Fibroblast of skin of back (primary cell): ENCODE measurements at regions not wholly inside any gene's neighbourhood (a gene's known extent, or its start where the extent isn't known, plus 50 kb on each side); places are given as distances from the start of the nearest gene placed in this dataset.
"Not testable (repeated sequence)": the region's sequence is repeated elsewhere in the genome, so short reads cannot be mapped to it uniquely, and the experiment has no call there.

Experiments
- DNase-seq: peaks from one replicate; pipeline ENCODE4 v3.0.0-alpha.2; 2013

DNA sequence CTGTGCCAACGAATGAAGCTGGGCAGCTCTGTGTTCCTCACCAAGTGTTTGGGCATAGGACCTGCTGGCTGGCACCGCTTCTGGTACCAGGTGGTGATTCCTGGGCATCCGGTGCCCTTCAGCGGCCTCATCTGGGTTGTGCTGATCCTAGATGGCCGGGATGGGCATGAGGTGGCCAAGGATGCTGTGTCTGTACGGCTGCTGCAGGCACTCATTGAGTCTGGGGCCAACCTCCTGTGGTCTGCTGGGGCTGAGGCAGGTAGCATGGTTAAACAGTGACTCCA, 96.1 kb upstream of the PLEKHM1 start:
- not testable (repeated sequence) for DNase-seq

DNA sequence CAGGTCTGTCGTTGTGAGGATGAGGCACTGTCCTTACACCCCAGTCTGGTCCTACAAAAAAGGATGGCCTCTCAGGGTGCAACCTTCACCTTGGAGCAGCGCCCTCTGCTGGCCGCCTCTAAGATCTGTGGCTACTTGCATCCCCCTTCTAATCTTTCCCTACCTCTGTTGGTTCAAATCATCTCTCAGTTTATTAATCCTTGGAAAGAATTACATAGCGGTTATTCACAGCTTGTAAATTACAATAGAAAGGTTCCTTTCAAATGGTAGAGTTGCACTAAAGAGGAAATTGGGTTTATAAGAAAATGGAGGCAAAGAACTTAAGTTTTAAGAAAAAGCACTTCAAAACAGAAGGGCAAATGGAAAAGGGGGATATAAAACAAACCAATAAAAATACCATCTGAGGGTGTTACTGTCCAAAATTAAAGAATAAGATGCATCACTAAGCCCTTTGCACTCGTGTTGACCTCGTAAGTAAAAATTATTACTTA, 102.0 kb upstream of the PLEKHM1 start:
- peak; percentile 51 for DNase-seq

DNA sequence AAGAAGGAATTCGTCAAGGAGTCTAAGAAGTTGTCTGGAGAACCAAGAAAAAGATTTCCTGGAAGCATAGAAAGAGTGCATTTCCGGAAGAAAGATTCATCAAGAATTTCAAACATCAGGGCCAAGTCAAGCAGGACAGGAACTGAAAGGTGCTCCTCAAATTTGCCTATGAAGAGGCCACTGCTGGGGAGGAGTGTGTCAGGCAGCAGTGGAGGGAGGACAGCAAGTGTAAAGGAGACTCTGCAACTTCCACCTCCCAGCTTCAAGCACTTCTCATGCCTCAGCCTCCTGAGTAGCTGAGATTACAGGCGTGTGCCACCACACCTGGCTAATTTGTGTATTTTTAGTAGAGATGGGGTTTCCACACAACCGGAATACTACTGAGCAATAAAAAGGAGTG, 105.8 kb upstream of the PLEKHM1 start:
- not testable (repeated sequence) for DNase-seq

DNA sequence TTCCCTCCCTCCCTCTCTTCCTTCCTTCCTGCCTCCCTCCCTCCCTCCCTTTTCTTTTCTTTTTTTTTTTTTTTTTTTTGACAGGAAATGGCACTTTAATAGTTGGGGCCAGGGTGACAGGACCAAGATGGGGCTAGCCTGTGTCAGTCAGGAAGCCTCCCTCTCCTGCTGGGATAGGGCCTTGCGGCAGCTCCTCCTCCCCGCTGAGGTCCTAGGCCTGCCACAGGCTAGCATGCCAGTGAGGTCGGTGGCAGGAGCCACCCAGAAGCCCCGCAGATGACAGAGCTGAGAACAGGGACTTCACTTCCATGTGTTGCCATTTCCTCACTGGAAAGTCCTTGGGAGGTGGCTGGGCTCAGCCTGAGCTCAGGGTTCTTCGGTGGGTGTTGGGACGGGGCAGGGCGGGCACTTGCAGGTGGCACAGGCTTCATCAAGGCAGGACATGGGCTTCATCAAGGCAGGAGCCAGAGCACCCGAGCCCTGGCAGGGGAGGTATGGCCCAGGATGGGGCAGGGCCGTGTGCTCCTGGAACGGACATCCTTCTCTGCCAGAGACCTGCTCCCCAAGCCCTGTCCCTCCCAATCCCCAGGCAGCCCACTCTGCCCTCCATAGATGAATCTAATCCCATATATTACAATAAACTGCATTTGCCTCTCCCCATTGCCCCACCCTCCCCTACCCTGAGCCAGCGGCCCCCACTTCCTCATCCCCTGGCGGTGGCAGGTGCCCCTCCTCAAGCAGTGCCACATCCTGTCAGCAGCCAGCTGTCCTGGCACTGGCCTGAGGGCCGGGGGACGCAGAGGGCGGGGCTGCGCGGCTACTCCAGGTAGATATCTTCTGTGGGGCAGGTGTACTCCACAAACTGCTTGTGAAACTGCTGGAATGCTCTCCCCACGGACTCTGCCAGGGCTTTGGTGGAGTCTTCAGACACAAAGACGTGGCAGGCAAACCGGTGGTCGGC, 109.8 kb upstream of the PLEKHM1 start:
- not testable (repeated sequence) for DNase-seq

DNA sequence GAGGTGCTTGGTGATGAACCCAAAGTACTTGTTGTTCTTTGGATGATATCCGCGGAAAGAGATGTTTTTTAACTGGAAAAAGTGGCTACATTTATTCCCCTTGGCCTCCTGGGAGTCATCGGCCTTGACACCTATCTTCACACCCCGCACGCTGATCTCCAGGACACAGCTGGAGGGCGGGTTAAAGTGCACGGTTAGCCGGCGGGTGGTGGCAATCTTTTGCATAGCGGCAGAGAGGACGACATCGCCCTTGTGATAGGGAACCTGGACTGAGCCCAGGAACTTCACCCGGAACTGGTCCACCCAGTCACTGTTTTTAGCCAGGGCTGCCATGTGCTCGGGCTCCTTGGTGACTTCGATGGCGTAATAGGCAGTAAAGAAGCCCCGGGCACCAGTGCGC, 110.5 kb upstream of the PLEKHM1 start:
- DNase-seq = not testable (repeated sequence)

DNA sequence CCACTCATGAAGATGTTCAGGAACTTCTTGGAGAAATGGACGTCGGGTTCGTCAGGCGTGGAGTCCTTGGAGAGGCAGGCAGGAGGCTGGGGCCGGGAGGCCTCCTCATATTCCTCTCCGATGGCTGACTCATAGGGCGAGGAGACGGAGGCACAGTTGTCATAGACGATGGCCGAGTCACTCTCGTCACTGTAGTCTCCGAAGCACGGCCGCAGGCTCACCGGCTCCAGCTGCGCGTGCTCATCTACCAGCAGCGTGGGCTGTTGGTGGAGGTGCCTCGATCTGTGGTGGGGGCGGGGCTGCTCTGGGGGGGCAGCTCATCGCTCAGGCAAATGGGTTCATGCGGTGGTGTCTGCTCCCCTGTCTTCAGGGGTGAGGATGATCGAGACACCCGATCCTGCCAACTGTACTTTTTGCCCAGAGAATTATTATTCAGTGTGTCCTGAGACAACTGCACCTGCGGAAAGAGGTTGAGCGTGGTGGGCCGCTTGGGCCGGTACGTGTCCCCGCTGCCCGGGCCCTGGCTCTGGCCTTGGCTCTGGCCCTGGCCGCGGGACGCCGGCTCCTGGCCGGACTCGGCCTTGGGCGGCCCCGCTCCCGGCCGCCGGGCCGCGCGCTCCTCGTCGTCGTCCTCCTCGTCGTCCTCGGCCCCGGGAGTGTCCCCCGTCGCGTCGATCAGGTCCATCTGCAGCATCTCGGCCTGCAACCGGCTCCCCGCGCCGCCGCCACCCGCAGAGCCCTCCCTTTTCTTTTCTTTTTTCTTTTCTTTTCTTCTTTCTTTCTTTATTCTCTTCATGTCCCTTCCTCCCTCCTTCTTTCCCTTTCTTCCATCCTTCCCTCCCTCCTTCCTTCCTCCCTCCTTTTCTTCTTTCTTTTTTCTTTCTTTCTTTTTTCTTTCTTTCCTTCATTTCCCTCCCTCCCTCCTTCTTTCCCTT, 111.4 kb upstream of the PLEKHM1 start:
- DNase-seq = peak; percentile 41

DNA sequence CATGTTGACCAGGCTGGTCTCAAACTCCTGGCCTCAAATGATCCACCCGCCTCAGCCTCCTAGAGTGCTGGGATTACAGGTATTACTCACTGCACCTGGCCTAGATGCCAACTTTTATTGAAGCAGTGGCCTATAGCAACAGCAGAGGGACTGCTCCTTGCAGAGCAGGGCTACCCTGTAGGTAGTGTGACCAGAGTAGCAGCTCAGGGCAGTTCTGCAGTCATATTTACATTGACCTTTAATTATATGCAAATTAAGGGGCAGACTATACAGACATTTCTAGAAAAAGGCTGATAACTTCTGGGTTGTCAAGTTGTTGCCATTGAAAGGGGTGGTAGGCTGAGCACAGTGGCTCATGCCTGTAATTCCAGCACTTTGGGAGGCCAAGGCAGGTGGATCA, 115.2 kb upstream of the PLEKHM1 start:
- not testable (repeated sequence) for DNase-seq

DNA sequence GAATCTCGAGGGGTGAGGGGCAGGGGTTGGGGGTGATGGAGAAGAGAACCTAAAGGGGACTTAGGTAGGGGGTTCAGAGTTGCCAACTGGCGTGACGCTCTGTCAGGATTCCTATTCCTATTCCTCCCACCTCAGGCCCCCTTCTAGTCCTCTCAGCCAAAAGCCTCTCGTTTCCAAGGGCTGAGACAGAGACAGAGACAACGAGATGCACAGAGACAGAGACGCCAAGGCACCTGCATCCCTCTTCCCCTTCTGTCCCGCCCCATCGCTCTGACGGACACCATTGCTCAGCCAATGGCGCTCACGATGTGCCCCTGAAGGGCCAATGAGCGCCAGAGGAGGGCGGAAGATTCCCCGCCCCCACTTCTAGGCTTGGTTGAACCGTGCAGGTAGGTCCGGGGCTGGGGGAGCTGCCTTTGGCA, 129.5 kb upstream of the PLEKHM1 start:
- not testable (repeated sequence) for DNase-seq

DNA sequence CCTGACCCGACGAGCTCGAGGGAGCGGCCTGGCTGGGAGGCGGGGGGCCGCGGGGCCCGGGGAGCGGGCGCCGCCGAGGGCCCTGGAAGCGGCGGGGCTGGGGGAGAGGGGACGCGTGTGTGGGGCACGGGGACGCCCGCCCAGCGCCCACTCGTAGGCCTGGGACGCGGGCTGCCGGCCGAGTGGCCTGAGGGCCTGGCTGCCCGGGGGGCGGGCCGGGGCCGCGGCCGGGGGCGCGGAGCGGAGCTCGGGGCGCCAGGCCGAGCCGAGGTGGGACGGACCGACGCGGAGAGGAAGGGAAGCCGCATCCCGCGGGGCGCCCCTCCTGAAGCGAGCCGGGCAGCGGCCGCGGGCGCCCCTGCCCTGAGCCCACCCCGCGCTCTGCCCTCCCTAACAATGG, 129.9 kb upstream of the PLEKHM1 start:
- not testable (repeated sequence) for DNase-seq

DNA sequence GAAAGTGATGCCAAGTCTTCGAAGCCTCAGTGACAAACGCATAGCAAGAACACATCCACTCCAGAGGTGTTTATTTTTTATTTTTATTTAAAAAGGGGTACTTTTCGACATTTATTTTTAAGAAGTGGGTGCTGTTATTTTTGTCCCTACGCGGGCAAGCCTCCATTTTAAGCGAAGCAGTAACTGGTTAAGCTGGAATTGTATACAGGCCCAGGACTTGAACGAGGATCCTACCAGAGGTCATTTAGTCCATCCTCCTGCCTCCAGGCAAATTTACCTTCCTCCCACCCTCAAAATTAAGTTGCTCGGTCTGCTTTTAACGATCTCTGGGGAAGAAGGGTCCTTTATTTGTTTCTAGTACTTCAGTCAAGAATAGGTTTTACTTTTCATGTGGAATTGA, 130.6 kb upstream of the PLEKHM1 start:
- not testable (repeated sequence) for DNase-seq

DNA sequence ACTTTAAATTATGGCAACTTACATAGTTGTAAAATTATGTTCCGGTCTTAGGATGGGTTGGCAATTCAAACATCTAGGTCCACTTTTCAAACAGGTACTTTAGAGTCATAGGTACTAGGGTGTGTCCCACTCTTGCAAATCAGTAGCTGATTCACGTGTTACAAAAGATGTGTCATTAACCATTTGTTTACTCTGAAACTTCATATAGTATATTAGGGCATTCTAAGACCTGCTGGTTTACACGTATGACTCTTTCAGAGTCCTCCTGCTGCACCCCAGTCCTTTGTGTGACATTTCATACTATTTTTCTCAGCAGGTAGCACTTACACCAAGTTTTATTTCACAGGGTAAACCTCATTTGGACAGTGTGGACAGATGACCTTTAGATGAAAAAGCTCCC, 131.8 kb upstream of the PLEKHM1 start:
- DNase-seq = not testable (repeated sequence)

DNA sequence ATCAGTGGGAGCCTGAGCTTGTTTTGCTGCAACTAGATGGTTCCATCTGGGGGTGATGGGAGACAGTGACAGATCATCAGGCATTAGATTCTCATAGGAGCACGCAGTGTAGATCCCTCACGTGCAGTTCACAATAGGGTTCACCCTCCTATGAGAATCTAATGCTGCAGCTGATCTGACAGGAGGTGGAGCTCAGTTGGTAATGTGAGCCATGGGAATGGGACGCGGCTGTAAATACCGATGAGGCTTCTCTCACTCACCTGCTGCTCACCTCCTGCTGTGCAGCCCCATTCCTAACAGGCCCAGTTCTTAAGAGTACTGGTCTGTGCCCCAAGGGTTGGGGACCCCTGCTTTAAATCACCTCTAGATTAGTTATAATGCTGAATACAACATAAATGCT, 137.5 kb upstream of the PLEKHM1 start:
- no peak for DNase-seq

DNA sequence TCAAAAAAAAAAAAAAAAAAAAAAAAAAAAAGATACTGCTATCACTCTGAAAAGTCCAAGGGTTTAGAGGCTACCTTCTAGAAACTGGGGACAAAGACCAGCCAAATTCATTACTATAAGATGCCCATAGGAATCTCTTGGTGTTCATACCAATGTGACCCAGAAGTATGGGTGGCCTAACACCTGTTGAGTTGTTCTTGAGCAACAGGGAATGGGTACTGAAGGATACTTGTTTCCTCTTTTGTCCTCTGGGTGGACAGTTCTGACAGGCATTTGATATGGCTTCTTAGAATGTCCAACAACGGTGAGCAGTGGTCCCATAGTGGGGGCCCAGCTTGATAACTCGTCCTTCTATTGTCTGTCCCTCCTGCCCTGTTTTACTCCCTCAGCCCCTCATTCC, 141.4 kb upstream of the PLEKHM1 start:
- DNase-seq = no peak

DNA sequence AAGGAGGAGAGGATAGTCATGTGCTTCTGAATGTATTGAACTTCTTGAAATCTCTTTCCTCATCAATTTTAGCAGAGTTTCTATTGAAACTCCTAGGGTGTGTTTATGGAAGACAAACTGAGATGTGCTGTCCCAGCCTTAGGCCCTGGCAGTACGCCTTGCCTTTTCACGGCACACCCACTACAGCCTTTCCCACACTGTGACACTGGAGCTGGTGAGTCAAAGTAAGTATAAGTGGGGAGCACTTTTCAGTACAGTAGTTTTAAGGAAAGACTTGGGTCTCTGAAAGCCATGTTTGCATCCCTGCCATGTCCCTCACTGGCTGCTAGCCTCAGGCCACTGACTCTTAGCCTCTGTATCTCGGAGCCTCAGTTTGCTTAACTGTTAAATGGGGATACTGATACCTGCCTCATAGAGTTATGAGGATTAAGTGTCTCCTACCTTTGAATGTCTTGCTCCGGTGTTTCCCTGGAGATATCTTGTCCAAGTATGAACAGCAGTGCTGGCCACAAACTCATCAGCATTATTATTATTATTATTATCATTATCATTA, 144.7 kb upstream of the CRHR1 start:
- no peak for DNase-seq

DNA sequence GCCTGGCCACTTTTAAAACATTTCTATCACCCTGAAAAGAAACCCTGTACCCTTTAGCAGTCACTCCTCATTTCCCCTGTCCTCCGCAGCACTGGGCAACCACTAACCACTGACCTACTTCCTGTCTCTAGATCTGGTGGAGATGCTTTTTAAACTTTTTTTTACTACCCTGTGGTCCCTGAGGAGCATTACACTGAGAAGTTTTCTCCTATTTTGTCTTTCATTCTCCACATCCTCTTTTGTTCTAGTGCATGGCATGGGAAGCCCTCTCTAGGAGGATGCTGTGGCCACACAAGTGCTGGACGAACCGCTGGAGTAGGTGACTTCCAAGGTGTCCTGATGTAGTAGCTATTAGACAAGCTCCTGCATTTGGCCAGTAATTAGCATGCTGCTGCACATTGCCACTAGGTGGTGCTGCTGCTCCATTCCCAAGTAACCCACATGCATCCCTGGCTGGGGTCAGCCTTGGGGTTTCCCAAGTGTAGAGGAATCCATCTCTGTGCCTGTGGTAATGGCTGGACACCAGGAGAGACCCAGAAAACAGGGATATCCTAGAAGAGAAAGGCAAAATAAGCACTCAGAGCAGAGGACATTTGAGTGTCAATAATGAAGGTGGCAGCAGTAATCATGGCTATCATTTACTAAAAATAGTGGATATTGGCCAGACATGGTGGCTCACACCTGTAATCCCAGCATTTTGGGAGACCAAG, 143.8 kb upstream of the CRHR1 start:
- DNase-seq = peak; percentile 60

DNA sequence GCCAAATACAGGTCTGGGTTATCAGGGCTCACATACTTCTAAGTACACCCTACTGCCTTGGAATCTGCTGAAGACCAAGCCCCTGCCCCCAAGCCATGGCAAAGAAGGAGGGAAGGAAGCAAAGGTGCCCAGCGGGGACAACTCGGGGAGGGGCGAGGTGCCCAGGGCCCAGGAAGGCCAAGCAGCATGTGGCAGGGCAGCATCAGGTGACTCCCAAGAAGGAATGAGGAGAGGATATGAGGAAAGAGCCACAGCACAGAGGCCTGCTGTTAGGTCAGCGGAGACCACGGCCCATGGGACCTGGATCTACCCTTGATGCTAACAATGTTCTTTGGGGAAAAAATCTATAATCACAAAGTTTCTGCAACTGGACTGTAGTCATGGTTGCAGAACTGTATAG, 142.6 kb upstream of the CRHR1 start:
- DNase-seq = no peak

DNA sequence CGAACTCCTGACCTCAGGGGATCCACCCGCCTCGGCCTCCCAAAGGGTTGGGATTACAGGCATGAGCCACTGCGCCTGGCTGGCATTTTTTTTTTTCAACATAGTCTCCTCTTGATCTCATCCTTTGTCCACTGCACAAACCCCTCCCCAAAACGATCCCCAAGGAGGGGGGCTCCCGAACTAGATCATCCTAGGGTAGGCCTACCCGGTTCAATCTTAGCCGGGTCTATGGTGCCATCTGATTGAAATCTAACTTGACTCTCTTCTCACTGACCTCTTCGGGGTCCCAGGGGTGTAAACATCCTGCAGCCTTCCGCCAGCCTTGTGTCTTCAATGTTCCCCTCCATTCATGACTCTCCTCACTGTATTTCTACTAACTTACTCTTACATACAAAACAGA, 140.5 kb upstream of the CRHR1 start:
- DNase-seq = no peak

DNA sequence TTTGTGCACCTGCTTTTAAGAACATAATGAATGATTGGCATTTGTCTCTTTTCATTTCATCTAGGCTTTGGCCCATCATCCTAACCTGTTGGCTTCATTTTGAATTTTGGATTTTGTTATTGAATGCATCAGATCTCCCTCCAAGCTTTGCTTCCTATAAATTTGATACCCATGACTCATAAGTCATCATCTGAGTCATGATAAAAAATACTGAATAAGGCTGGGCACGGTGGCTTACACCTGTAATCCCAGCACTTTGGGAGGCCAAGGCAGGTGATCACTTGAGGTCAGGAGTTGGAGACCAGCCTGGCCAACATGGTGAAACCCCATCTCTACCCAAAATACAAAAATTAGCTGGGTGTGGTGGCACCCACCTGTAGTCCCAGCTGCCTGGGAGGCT, 139.5 kb upstream of the CRHR1 start:
- not testable (repeated sequence) for DNase-seq

DNA sequence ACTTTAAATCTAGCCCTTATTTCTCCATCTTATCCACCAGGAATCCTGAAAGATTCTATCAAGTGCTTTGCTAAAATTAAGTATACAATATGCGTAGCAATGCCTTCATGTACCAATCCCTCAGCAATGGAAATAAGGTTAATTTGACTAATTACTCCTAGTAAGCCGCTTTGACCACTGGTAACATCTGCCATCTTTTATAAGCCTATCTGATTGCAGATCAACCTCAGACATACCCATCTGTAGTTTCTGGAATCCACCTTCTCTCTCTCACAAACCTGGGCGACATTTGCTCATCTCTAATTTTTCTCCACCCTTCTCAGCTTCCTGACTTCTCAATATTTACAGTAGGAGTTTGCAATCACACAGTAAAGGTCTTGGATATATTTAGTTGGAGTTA, 138.8 kb upstream of the CRHR1 start:
- DNase-seq = no peak

DNA sequence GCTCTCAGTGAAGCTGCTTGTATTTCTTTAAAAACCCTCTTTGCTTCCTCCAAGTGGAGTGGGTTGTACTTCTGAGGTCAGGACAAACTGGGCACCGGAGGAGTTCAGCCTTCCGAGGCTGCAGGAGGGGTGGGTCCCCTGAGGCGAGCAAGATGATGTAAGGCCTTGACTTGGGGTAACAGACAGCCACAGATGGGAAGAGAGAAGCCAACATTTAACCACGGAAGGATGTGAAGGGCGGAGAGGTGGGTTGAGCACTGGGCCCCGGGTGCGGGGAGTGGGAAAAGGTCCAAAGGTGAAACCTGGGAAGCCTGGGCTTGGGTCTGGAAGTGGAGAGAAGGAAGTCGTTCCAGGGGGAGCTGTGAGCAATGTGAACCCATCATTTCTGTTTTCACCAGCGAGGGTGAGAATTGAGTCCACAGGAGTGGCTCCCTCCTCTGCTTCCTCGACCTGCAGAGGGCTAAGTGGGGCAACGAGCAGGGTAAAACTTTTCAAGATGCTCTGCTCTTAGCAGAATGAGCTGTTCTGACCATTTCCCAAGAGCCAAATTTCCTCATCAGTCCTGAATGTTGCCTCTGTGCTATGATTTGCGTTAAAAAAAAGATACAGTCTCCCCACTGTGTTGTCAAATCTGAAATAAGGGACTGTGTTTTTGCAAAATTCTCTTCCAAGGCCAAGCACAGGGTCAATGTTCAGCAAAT, 137.7 kb upstream of the CRHR1 start:
- DNase-seq = no peak

DNA sequence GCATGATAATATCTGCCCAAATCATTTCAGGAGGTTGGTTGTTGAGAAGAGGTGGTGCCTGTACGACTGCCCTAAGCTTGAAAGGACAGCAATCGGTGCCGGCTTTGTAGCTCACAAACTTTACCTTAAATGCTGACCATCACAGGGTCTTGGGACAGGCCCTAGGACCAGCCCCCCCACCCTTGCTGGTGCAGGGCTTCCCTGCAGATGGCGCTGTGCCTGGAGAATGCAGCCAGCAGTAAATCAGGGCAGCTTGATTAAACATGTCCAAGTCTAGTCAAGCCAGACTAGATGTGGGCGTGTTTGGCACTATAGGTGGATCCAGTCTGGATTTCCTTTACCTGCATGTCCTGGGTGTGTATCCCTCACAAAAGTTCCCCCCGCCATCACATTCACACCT, 135.5 kb upstream of the CRHR1 start:
- DNase-seq = no peak

DNA sequence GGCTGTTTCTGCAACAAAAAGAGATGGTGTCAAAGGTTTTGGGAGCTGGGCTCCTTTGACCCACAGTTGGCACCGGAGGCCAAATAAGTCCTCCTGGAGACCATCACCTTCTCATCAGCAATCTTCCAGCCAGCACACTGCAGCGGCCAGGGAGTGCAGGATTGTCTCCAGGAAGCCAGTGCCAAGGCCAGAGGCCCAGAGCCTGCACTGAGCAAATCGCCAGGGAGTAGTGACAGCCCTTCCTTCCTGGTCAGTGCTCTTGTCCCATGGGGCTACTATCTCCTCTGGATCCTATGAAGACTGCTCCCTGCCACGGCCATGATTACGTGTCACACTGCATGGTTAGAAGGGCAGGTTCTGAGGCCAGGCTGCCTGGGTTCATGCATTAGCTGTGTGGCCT, 134.3 kb upstream of the CRHR1 start:
- DNase-seq = no peak
